Ecto neural progenitor cell (in vitro differentiated cells): ENCODE measurements at regions not wholly inside any gene's neighbourhood (a gene's known extent, or its start where the extent isn't known, plus 50 kb on each side); places are given as distances from the start of the nearest gene placed in this dataset.
"Not testable (repeated sequence)": the region's sequence is repeated elsewhere in the genome, so short reads cannot be mapped to it uniquely, and the experiment has no call there.

Experiments used
- DNase-seq: peaks from one replicate; pipeline ENCODE4 v3.0.0-alpha.2; 2018; ENCODE audit warnings: low spot score

GRCh38 chr16:29145086-29145485 lies 160.2 kb downstream of the LAT start:
- DNase-seq: not testable (repeated sequence)

- DNase-seq: not testable (repeated sequence)
Measured at GRCh38 chr16:29144669-29145062, 159.8 kb downstream of the LAT start.

- peak; percentile 39 for DNase-seq
Measured at GRCh38 chr16:29143739-29144668, 159.2 kb downstream of the LAT start.

GRCh38 chr16:29142506-29142905 lies 157.7 kb downstream of the LAT start:
- not testable (repeated sequence) for DNase-seq

- DNase-seq: no peak
Measured at GRCh38 chr16:29141586-29142324, 156.9 kb downstream of the LAT start.

GRCh38 chr16:29141121-29141520 lies 156.3 kb downstream of the LAT start:
- DNase-seq: not testable (repeated sequence)

- not testable (repeated sequence) for DNase-seq
Measured at GRCh38 chr16:29139901-29140855, 155.3 kb downstream of the LAT start.

- DNase-seq: no peak
Measured at GRCh38 chr16:29139261-29139802, 154.5 kb downstream of the LAT start.

GRCh38 chr16:29138698-29139097 lies 153.8 kb downstream of the LAT start:
- not testable (repeated sequence) for DNase-seq

- not testable (repeated sequence) for DNase-seq
Measured at GRCh38 chr16:29137894-29138662, 153.2 kb downstream of the LAT start.

- DNase-seq: not testable (repeated sequence)
Measured at GRCh38 chr16:29137461-29137860, 152.6 kb downstream of the LAT start.

GRCh38 chr16:29136916-29137315 lies 152.1 kb downstream of the LAT start:
- DNase-seq: not testable (repeated sequence)

GRCh38 chr16:29136046-29136696 lies 151.3 kb downstream of the LAT start:
- not testable (repeated sequence) for DNase-seq

GRCh38 chr16:29135098-29135497 lies 150.2 kb downstream of the LAT start:
- not testable (repeated sequence) for DNase-seq

- not testable (repeated sequence) for DNase-seq
Measured at GRCh38 chr16:29133681-29134430, 149.0 kb downstream of the LAT start.

- DNase-seq: not testable (repeated sequence)
Measured at GRCh38 chr16:29132869-29133268, 148.0 kb downstream of the LAT start.

- not testable (repeated sequence) for DNase-seq
Measured at GRCh38 chr16:29132444-29132843, 147.6 kb downstream of the LAT start.

- peak; percentile 67 for DNase-seq
Measured at GRCh38 chr16:29130901-29131851, 146.3 kb downstream of the LAT start.
